SK-N-SH (cell line): ENCODE measurements at regions not wholly inside any gene's neighbourhood (a gene's known extent, or its start where the extent isn't known, plus 50 kb on each side); places are given as distances from the start of the nearest gene placed in this dataset.

Source experiments
- CTCF ChIA-PET: fragments of 300-600, 350-600 bp; formaldehyde crosslinking; extraction: SDS; loops from one replicate; lab custom pipeline; 2021; lab: Yijun Ruan, JAX
- POLR2A ChIA-PET: fragments of 350-600 bp; sonication (Branson Sonifier 250); formaldehyde crosslinking; extraction: SDS; loops from one replicate; lab custom pipeline; 2020; ENCODE audit warnings: antibody characterized with exemption, inconsistent platforms; lab: Yijun Ruan, JAX
- DNase-seq: peaks from one replicate; pipeline ENCODE4 v3.0.0; 2012
- H2AFZ ChIP-seq: fragments of 200-600 bp; sonication (generic); 2 replicates; pipeline ENCODE4 v1.8.1; 2016; ENCODE audit warnings: antibody characterized with exemption, mild to moderate bottlenecking, low read depth
- H3F3A ChIP-seq: fragments of 200-600 bp; sonication (generic); replicated peaks from 2 replicates; pipeline ENCODE3; 2016; ENCODE audit warnings: antibody characterized with exemption, mild to moderate bottlenecking; ENCODE audit not compliant: insufficient read depth
- H3K27ac ChIP-seq, 2 experiments: fragments of 200-500 bp in 1 of 2; fragments of 200-600 bp in 1 of 2; sonication (Bioruptor generic) in 1 of 2; sonication (generic), shearing (Covaris generic) in 1 of 2; 2 replicates each; pipeline versions ENCODE4 v1.5.1 to v1.6.1; 2014 to 2016; ENCODE audit warnings: low read depth in 2 of 2, inconsistent platforms in 1 of 2, low read length in 1 of 2, mild to moderate bottlenecking in 1 of 2, mixed read lengths in 1 of 2
- H3K27me3 ChIP-seq: fragments of 200-600 bp; sonication (generic), shearing (Covaris generic); 2 replicates; pipeline ENCODE4 v1.6.1; 2016; ENCODE audit warnings: mixed run types; ENCODE audit not compliant: insufficient read depth
- H3K36me3 ChIP-seq, 2 experiments: fragments of 200-500 bp in 1 of 2; fragments of 200-600 bp in 1 of 2; sonication (Bioruptor generic) in 1 of 2; sonication (generic) in 1 of 2; replicated peaks in 1 of 2; 2 replicates each; pipeline versions ENCODE3 to v1.5.1; 2014 to 2016; ENCODE audit warnings: low read length in 1 of 2, mild to moderate bottlenecking in 1 of 2; ENCODE audit not compliant: insufficient read depth in 2 of 2, control insufficient read depth in 1 of 2
- H3K4me1 ChIP-seq, 2 experiments: fragments of 200-500 bp in 1 of 2; fragments of 200-600 bp in 1 of 2; sonication (Bioruptor generic) in 1 of 2; sonication (generic), shearing (Covaris generic) in 1 of 2; 2 replicates each; pipeline versions ENCODE4 v1.5.1 to v1.6.1; 2014 to 2016; ENCODE audit warnings: low read depth in 1 of 2, low read length in 1 of 2, mixed run types in 1 of 2; ENCODE audit not compliant: insufficient read depth in 2 of 2, control insufficient read depth in 1 of 2
- H3K4me2 ChIP-seq: fragments of 200-600 bp; sonication (generic), shearing (Covaris generic); 2 replicates; pipeline ENCODE4 v1.6.1; 2017; ENCODE audit warnings: mixed run types
- H3K4me3 ChIP-seq, 2 experiments: fragments of 200-500 bp in 1 of 2; fragments of 200-600 bp in 1 of 2; sonication (Bioruptor generic) in 1 of 2; sonication (generic), shearing (Covaris generic) in 1 of 2; 2 replicates each; pipeline versions ENCODE4 v1.5.1 to v1.8.1; 2014 to 2016; ENCODE audit warnings: low read depth in 2 of 2, inconsistent platforms in 1 of 2, low read length in 1 of 2, mild to moderate bottlenecking in 1 of 2, mixed read lengths in 1 of 2, moderate library complexity in 1 of 2
- H3K79me2 ChIP-seq: fragments of 200-600 bp; sonication (generic); 2 replicates; pipeline ENCODE4 v1.8.1; 2017; ENCODE audit warnings: mild to moderate bottlenecking; ENCODE audit not compliant: insufficient read depth
- H3K9ac ChIP-seq: fragments of 200-600 bp; sonication (generic); 2 replicates; pipeline ENCODE4 v1.6.1; 2017; ENCODE audit warnings: mixed run types
- H3K9me2 ChIP-seq: fragments of 200-600 bp; sonication (generic); 2 replicates; pipeline ENCODE4 v1.6.1; 2017; ENCODE audit warnings: mixed run types
- H3K9me3 ChIP-seq: fragments of 200-600 bp; sonication (generic); 2 replicates; pipeline ENCODE4 v1.6.1; 2017; ENCODE audit warnings: mixed run types, mild to moderate bottlenecking, moderate library complexity
- H4K20me1 ChIP-seq: fragments of 200-600 bp; sonication (generic); 2 replicates; pipeline ENCODE4 v1.6.1; 2017; ENCODE audit warnings: mild to moderate bottlenecking, mixed run types; ENCODE audit not compliant: insufficient read depth
- ELF1 ChIP-seq: IDR thresholded peaks from 2 replicates; pipeline ENCODE4 v1.4.0; 2012
- EZH2phosphoT487 ChIP-seq: fragments of 200-600 bp; sonication (generic); IDR thresholded peaks from 2 replicates; pipeline ENCODE4 v1.6.1; 2017; ENCODE audit warnings: low read depth, mixed run types, mild to moderate bottlenecking, antibody characterized with exemption, moderate library complexity, borderline replicate concordance
- FOSL2 ChIP-seq: IDR thresholded peaks from 2 replicates; pipeline ENCODE4 v1.4.0; 2012; ENCODE audit warnings: low read depth, mild to moderate bottlenecking, moderate library complexity, borderline replicate concordance
- FOXJ3 ChIP-seq: sonication (generic); formaldehyde crosslinking; IDR thresholded peaks from 2 replicates; pipeline ENCODE4 v1.5.1; 2020; ENCODE audit warnings: mild to moderate bottlenecking, missing genetic modification reagents
- GABPA ChIP-seq: IDR thresholded peaks from 2 replicates; pipeline ENCODE4 v1.4.0; 2012; ENCODE audit warnings: low read depth, mild to moderate bottlenecking
- GATA2 ChIP-seq: sonication (generic); formaldehyde crosslinking; IDR thresholded peaks from 2 replicates; pipeline ENCODE4 v1.5.0; 2020; ENCODE audit warnings: mild to moderate bottlenecking, missing genetic modification reagents
- MEF2A ChIP-seq: IDR thresholded peaks from 2 replicates; pipeline ENCODE4 v1.4.0; 2012; ENCODE audit warnings: low read depth, borderline replicate concordance
- NFIC ChIP-seq: IDR thresholded peaks from 2 replicates; pipeline ENCODE4 v1.4.0; 2012; ENCODE audit warnings: borderline replicate concordance
- NRF1 ChIP-seq: IDR thresholded peaks from 2 replicates; pipeline ENCODE4 v1.6.1; 2012; ENCODE audit warnings: low read depth, mild to moderate bottlenecking, low read length
- PBX3 ChIP-seq: IDR thresholded peaks from 2 replicates; pipeline ENCODE4; 2012
- POLR2AphosphoS5 ChIP-seq: IDR thresholded peaks from 2 replicates; pipeline ENCODE4 v1.6.1; 2012; ENCODE audit warnings: low read depth, low read length
- RAD21 ChIP-seq: IDR thresholded peaks from 2 replicates; pipeline ENCODE4 v1.6.1; 2012; ENCODE audit warnings: mild to moderate bottlenecking, low read length
- RCOR1 ChIP-seq: fragments of 150-350 bp; IDR thresholded peaks from 2 replicates; pipeline ENCODE4 v1.6.1; 2017; ENCODE audit warnings: antibody characterized with exemption, low read length
- RXRA ChIP-seq: IDR thresholded peaks from 2 replicates; pipeline ENCODE4 v1.4.0; 2012; ENCODE audit warnings: low read depth, mild to moderate bottlenecking, borderline replicate concordance
- TCF12 ChIP-seq: IDR thresholded peaks from 2 replicates; pipeline ENCODE4 v1.4.0; 2012
- WGBS: methylation state at CpG from one replicate; pipeline ENCODE4 v1.1.6; 2017; ENCODE audit warnings: low lambda C conversion rate; 5-methylcytosine and 5-hydroxymethylcytosine counted together
- TF ChIP-seq, protein P1 (sequence below): fragments of 150-350 bp; IDR thresholded peaks from 2 replicates; pipeline ENCODE4 v1.6.1; 2016; ENCODE audit warnings: mild to moderate bottlenecking, low read depth, low read length
- TF ChIP-seq, protein P2 (sequence below): IDR thresholded peaks from 2 replicates; pipeline ENCODE4 v1.4.0; 2012; ENCODE audit warnings: low read depth, borderline replicate concordance
- TF ChIP-seq, protein P3 (sequence below): fragments of 200-600 bp; sonication (generic); IDR thresholded peaks from 2 replicates; pipeline ENCODE4 v1.6.1; 2017; ENCODE audit warnings: antibody characterized with exemption, mild to moderate bottlenecking, moderate library complexity

DNA sequence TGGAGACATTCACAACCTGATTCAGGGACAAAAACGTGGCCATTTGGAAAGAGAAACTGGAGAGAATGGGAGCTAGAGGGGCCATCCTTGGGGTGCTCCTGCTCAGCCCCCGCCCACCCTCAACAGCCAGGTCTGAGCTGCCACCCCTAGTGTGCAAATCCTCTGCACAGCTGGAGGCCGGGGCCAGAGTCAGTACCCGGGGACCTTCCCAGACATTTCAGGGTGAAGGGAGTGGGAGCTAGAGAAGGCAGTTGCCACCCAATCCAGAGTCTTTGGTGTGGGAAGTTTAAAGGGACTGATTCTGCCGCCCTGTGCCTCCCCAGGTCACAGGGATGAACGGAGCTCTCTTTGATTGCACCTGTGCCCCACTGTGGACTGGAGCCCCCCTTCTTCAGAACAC lies 397.4 kb downstream of the MATN1 start (continued):
- TF ChIP-seq GATA2 (CRISPR knock-in tag), result no peak
- TF ChIP-seq NRF1, result no peak
- TF ChIP-seq, protein P1, sequence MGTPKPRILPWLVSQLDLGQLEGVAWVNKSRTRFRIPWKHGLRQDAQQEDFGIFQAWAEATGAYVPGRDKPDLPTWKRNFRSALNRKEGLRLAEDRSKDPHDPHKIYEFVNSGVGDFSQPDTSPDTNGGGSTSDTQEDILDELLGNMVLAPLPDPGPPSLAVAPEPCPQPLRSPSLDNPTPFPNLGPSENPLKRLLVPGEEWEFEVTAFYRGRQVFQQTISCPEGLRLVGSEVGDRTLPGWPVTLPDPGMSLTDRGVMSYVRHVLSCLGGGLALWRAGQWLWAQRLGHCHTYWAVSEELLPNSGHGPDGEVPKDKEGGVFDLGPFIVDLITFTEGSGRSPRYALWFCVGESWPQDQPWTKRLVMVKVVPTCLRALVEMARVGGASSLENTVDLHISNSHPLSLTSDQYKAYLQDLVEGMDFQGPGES, result no peak
- TF ChIP-seq FOXJ3 (CRISPR knock-in tag), result no peak
- TF ChIP-seq RCOR1, result no peak

GRCh38 chr1:30325085-30325935 lies 398.1 kb downstream of the MATN1 start:
- Histone ChIP-seq H3F3A (no peaks in the 10 kb centered on the region), H2AFZ (no peak overlapping the region), H3K4me3 (no peak overlapping the region), H3K4me2 (no peak overlapping the region), H4K20me1 (no peaks in the 10 kb centered on the region), H3K4me1 (peaks cover 0 to 26% of the 10 kb centered on the region in 2 experiments; a peak in 1 of 4 replicates), H3K79me2 (no peaks in the 10 kb centered on the region)
- CTCF ChIA-PET, result interaction anchor here (1.5 kb wide), 1 partner anchor 55 kb away, joined by 10 read pairs; no protein-coding TSS in a partner anchor
- TF ChIP-seq MEF2A (no peak), TCF12 (no peak), RXRA (no peak), FOSL2 (no peak), RAD21 (no peak), RCOR1 (no peak), NFIC (no peak), POLR2AphosphoS5 (no peak), FOXJ3 (CRISPR knock-in tag) (no peak), PBX3 (no peak), GABPA (no peak), EZH2phosphoT487 (no peak), ELF1 (no peak)
- TF ChIP-seq, protein P2, sequence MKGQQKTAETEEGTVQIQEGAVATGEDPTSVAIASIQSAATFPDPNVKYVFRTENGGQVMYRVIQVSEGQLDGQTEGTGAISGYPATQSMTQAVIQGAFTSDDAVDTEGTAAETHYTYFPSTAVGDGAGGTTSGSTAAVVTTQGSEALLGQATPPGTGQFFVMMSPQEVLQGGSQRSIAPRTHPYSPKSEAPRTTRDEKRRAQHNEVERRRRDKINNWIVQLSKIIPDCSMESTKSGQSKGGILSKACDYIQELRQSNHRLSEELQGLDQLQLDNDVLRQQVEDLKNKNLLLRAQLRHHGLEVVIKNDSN, result no peak
- TF ChIP-seq, protein P3, sequence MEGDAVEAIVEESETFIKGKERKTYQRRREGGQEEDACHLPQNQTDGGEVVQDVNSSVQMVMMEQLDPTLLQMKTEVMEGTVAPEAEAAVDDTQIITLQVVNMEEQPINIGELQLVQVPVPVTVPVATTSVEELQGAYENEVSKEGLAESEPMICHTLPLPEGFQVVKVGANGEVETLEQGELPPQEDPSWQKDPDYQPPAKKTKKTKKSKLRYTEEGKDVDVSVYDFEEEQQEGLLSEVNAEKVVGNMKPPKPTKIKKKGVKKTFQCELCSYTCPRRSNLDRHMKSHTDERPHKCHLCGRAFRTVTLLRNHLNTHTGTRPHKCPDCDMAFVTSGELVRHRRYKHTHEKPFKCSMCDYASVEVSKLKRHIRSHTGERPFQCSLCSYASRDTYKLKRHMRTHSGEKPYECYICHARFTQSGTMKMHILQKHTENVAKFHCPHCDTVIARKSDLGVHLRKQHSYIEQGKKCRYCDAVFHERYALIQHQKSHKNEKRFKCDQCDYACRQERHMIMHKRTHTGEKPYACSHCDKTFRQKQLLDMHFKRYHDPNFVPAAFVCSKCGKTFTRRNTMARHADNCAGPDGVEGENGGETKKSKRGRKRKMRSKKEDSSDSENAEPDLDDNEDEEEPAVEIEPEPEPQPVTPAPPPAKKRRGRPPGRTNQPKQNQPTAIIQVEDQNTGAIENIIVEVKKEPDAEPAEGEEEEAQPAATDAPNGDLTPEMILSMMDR, result no peak
- TF ChIP-seq, all 33 proteins: peak for 0
- H3K9me2 ChIP-seq, result no peaks in the 10 kb centered on the region
- H3K9me3 ChIP-seq, result no peaks in the 10 kb centered on the region
- WGBS, result 52% methylated on average over 11 of the region's 12 CpGs
- no peaks in the 10 kb centered on the region for H3K36me3 ChIP-seq
- no peak overlapping the region for H3K27ac ChIP-seq
- POLR2A ChIA-PET, result no interaction called here
- DNase-seq, result no peak
- no peaks in the 10 kb centered on the region for H3K27me3 ChIP-seq
- no peak overlapping the region for H3K9ac ChIP-seq
